HepG2 (cell line): ENCODE measurements at regions not wholly inside any gene's neighbourhood (a gene's known extent, or its start where the extent isn't known, plus 50 kb on each side); places are given as distances from the start of the nearest gene placed in this dataset.

Source experiments
- BRCA1 ChIP-seq: sonication (generic); formaldehyde crosslinking; IDR thresholded peaks from 2 replicates; pipeline ENCODE4 v1.4.0; 2020; ENCODE audit warnings: missing genetic modification reagents
- JUN ChIP-seq: sonication (generic); formaldehyde crosslinking; IDR thresholded peaks from 2 replicates; pipeline ENCODE4 v1.4.0; 2020; ENCODE audit warnings: mild to moderate bottlenecking, missing genetic modification reagents
- MAFK ChIP-seq, 2 experiments: IDR thresholded peaks in 1 of 2; conservative IDR thresholded peaks in 1 of 2; 2 replicates each; pipeline ENCODE4 v1.6.1; 2011; ENCODE audit warnings: improper control_type of control experiment in 2 of 2, low read length in 2 of 2
- MTA1 ChIP-seq: sonication (generic); formaldehyde crosslinking; IDR thresholded peaks from 2 replicates; pipeline ENCODE4 v1.4.0; 2020; ENCODE audit warnings: missing genetic modification reagents, mild to moderate bottlenecking, borderline replicate concordance
- NR2F2 ChIP-seq: IDR thresholded peaks from 2 replicates; pipeline ENCODE4 v1.6.1; 2012; ENCODE audit warnings: low read depth, inconsistent platforms, borderline replicate concordance
- POLR2A ChIP-seq, 2 experiments: IDR thresholded peaks; 2 replicates each; pipeline ENCODE4 v1.6.1; 2011; ENCODE audit warnings: low read depth in 2 of 2, low read length in 2 of 2, mild to moderate bottlenecking in 1 of 2, moderate library complexity in 1 of 2; ENCODE audit not compliant: insufficient read depth in 1 of 2
- TBP ChIP-seq: sonication (generic); formaldehyde crosslinking; IDR thresholded peaks from 2 replicates; pipeline ENCODE4 v1.5.0; 2020; ENCODE audit warnings: missing genetic modification reagents
- TF ChIP-seq, protein P1 (sequence below): sonication (generic); formaldehyde crosslinking; IDR thresholded peaks from 2 replicates; pipeline ENCODE4 v1.8.0; 2022; ENCODE audit warnings: mild to moderate bottlenecking, missing genetic modification reagents, borderline replicate concordance
- TF ChIP-seq, protein P2 (sequence below): sonication (generic); formaldehyde crosslinking; IDR thresholded peaks from 2 replicates; pipeline ENCODE4 v1.5.0; 2020; ENCODE audit warnings: mild to moderate bottlenecking, missing genetic modification reagents, moderate library complexity
- TF ChIP-seq, protein P3 (sequence below): sonication (generic); formaldehyde crosslinking; IDR thresholded peaks from 2 replicates; pipeline ENCODE4 v1.4.0; 2020; ENCODE audit warnings: missing genetic modification reagents
- TF ChIP-seq, protein P4 (sequence below), 2 experiments: sonication (generic) in 1 of 2; formaldehyde crosslinking in 1 of 2; IDR thresholded peaks; 2 replicates each; pipeline versions ENCODE4 v1.5.1 to v1.6.1; 2011 to 2020; ENCODE audit warnings: borderline replicate concordance in 1 of 2, low read depth in 1 of 2, low read length in 1 of 2, mild to moderate bottlenecking in 1 of 2, missing genetic modification reagents in 1 of 2, moderate library complexity in 1 of 2
- TF ChIP-seq, protein P5 (sequence below): sonication (generic); formaldehyde crosslinking; IDR thresholded peaks from 2 replicates; pipeline ENCODE4 v1.4.0; 2020; ENCODE audit warnings: mild to moderate bottlenecking, missing genetic modification reagents, borderline replicate concordance
- TF ChIP-seq, protein P6 (sequence below): IDR thresholded peaks from 2 replicates; pipeline ENCODE4 v1.6.1; 2016; ENCODE audit warnings: control low read depth

DNA sequence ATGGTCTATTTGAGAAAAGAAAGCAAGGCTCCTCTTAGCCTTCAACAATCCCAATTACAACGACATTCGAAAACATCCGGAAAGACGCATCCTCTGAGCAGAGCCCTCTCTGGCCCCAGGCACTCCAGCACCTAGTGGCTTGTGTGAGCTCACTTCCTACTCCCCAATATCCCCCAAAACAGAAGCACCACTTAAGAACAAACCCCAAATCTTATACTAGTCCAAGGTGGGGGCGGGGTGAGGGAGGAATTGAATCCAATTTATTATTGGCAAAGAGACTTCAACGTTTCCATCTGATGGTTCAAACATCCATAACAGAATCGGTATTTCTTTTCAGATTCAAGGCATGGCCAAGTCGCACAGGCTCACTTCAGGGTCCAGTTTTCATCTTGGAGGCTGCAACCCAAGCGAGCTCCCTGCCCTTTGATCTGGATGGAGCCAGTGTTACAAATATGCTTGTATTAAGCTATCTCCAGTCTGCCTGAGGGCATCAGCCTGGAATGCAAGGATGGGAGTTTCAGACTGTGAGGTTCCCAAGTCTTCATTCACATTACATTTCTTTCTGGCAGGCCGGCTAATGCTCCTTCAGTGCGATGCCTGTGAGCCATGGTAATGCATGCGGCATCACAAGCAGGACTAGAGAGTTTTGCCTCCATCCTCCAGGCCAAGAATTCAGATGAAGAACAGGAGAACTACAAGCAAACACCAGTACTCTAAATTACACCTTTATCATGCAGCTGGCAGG lies 132.5 kb upstream of the FOXN3 start:
- TF ChIP-seq, protein P1, sequence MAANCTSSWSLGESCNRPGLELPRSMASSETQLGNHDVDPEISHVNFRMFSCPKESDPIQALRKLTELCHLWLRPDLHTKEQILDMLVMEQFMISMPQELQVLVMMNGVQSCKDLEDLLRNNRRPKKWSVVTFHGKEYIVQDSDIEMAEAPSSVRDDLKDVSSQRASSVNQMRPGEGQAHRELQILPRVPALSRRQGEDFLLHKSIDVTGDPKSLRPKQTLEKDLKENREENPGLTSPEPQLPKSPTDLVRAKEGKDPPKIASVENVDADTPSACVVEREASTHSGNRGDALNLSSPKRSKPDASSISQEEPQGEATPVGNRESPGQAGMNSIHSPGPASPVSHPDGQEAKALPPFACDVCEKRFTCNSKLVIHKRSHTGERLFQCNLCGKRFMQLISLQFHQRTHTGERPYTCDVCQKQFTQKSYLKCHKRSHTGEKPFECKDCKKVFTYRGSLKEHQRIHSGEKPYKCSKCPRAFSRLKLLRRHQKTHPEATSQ: no peak
- TF ChIP-seq MTA1 (CRISPR knock-in tag) (no peak), POLR2A (IDR thresholded peaks at IDR 0.05; ENCODE audit: insufficient read depth in 1 of 2, low read depth in 2 of 2, low read length in 2 of 2) (no peak), MAFK (conservative IDR thresholded peaks at IDR 0.05 in 1 of 2, IDR thresholded peaks at IDR 0.05 in 1 of 2; ENCODE audit: low read length in 2 of 2) (no peak), NR2F2 (no peak), BRCA1 (CRISPR knock-in tag) (no peak), JUN (CRISPR knock-in tag) (no peak), TBP (CRISPR knock-in tag) (no peak)
- TF ChIP-seq, protein P2, sequence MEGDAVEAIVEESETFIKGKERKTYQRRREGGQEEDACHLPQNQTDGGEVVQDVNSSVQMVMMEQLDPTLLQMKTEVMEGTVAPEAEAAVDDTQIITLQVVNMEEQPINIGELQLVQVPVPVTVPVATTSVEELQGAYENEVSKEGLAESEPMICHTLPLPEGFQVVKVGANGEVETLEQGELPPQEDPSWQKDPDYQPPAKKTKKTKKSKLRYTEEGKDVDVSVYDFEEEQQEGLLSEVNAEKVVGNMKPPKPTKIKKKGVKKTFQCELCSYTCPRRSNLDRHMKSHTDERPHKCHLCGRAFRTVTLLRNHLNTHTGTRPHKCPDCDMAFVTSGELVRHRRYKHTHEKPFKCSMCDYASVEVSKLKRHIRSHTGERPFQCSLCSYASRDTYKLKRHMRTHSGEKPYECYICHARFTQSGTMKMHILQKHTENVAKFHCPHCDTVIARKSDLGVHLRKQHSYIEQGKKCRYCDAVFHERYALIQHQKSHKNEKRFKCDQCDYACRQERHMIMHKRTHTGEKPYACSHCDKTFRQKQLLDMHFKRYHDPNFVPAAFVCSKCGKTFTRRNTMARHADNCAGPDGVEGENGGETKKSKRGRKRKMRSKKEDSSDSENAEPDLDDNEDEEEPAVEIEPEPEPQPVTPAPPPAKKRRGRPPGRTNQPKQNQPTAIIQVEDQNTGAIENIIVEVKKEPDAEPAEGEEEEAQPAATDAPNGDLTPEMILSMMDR (CRISPR knock-in tag): no peak
- TF ChIP-seq, protein P3, sequence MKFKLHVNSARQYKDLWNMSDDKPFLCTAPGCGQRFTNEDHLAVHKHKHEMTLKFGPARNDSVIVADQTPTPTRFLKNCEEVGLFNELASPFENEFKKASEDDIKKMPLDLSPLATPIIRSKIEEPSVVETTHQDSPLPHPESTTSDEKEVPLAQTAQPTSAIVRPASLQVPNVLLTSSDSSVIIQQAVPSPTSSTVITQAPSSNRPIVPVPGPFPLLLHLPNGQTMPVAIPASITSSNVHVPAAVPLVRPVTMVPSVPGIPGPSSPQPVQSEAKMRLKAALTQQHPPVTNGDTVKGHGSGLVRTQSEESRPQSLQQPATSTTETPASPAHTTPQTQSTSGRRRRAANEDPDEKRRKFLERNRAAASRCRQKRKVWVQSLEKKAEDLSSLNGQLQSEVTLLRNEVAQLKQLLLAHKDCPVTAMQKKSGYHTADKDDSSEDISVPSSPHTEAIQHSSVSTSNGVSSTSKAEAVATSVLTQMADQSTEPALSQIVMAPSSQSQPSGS: no peak
- TF ChIP-seq, protein P4, sequence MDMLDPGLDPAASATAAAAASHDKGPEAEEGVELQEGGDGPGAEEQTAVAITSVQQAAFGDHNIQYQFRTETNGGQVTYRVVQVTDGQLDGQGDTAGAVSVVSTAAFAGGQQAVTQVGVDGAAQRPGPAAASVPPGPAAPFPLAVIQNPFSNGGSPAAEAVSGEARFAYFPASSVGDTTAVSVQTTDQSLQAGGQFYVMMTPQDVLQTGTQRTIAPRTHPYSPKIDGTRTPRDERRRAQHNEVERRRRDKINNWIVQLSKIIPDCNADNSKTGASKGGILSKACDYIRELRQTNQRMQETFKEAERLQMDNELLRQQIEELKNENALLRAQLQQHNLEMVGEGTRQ (IDR thresholded peaks at IDR 0.05; ENCODE audit: low read depth, low read length): no peak
- TF ChIP-seq, protein P4 (CRISPR knock-in tag; IDR thresholded peaks at IDR 0.05; ENCODE audit: borderline replicate concordance): no peak
- TF ChIP-seq, protein P5, sequence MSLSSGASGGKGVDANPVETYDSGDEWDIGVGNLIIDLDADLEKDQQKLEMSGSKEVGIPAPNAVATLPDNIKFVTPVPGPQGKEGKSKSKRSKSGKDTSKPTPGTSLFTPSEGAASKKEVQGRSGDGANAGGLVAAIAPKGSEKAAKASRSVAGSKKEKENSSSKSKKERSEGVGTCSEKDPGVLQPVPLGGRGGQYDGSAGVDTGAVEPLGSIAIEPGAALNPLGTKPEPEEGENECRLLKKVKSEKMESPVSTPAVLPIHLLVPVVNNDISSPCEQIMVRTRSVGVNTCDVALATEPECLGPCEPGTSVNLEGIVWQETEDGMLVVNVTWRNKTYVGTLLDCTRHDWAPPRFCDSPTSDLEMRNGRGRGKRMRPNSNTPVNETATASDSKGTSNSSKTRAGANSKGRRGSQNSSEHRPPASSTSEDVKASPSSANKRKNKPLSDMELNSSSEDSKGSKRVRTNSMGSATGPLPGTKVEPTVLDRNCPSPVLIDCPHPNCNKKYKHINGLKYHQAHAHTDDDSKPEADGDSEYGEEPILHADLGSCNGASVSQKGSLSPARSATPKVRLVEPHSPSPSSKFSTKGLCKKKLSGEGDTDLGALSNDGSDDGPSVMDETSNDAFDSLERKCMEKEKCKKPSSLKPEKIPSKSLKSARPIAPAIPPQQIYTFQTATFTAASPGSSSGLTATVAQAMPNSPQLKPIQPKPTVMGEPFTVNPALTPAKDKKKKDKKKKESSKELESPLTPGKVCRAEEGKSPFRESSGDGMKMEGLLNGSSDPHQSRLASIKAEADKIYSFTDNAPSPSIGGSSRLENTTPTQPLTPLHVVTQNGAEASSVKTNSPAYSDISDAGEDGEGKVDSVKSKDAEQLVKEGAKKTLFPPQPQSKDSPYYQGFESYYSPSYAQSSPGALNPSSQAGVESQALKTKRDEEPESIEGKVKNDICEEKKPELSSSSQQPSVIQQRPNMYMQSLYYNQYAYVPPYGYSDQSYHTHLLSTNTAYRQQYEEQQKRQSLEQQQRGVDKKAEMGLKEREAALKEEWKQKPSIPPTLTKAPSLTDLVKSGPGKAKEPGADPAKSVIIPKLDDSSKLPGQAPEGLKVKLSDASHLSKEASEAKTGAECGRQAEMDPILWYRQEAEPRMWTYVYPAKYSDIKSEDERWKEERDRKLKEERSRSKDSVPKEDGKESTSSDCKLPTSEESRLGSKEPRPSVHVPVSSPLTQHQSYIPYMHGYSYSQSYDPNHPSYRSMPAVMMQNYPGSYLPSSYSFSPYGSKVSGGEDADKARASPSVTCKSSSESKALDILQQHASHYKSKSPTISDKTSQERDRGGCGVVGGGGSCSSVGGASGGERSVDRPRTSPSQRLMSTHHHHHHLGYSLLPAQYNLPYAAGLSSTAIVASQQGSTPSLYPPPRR (CRISPR knock-in tag): no peak
- TF ChIP-seq, protein P6, sequence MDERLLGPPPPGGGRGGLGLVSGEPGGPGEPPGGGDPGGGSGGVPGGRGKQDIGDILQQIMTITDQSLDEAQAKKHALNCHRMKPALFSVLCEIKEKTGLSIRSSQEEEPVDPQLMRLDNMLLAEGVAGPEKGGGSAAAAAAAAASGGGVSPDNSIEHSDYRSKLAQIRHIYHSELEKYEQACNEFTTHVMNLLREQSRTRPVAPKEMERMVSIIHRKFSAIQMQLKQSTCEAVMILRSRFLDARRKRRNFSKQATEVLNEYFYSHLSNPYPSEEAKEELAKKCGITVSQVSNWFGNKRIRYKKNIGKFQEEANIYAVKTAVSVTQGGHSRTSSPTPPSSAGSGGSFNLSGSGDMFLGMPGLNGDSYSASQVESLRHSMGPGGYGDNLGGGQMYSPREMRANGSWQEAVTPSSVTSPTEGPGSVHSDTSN (CRISPR knock-in tag): no peak
